H1 (cell line): ENCODE measurements at regions not wholly inside any gene's neighbourhood (a gene's known extent, or its start where the extent isn't known, plus 50 kb on each side); places are given as distances from the start of the nearest gene placed in this dataset.

Source experiments
- CTCF ChIA-PET: fragments of 300-600 bp; sonication (Branson Sonifier 250); formaldehyde crosslinking; loops from one replicate; lab custom pipeline; 2021; ENCODE audit not compliant: partially characterized antibody; lab: Charles Lee
- POLR2A ChIA-PET: fragments of 300-600 bp; sonication (Branson Sonifier 250); formaldehyde crosslinking; loops from one replicate; lab custom pipeline; 2021; ENCODE audit warnings: inconsistent platforms; ENCODE audit not compliant: partially characterized antibody; lab: Charles Lee
- DNase-seq, 2 experiments: peaks; one replicate each; pipeline versions ENCODE4 v3.0.0 to v3.0.0-alpha.2; 2010 to 2022; ENCODE audit warnings: low spot score in 2 of 2, low read depth in 1 of 2, mixed read lengths in 1 of 2
- FAIRE-seq: peaks from 2 replicates; lab custom pipeline; 2011; peaks lifted over from hg19 to GRCh38; lab: Jason Lieb, UNC
- H2AFZ ChIP-seq: 2 replicates; pipeline ENCODE4 v1.8.1; 2012; ENCODE audit warnings: low read length, inconsistent platforms
- H2AK5ac ChIP-seq: 2 replicates; pipeline ENCODE4 v1.6.1; 2013; ENCODE audit warnings: low read depth, low read length
- H2BK120ac ChIP-seq: replicated peaks from 2 replicates; pipeline ENCODE3; 2013; ENCODE audit warnings: low read depth, low read length, inconsistent platforms
- H2BK12ac ChIP-seq: 2 replicates; pipeline ENCODE4 v1.6.1; 2013; ENCODE audit warnings: low read depth, low read length
- H2BK15ac ChIP-seq: 2 replicates; pipeline ENCODE4 v1.6.1; 2013; ENCODE audit warnings: low read length
- H2BK20ac ChIP-seq: 2 replicates; pipeline ENCODE4 v1.6.1; 2013; ENCODE audit warnings: low read length
- H2BK5ac ChIP-seq: 2 replicates; pipeline ENCODE4 v1.6.1; 2013; ENCODE audit warnings: low read depth, low read length
- H3K14ac ChIP-seq: 2 replicates; pipeline ENCODE4 v1.6.1; 2013; ENCODE audit warnings: inconsistent platforms; ENCODE audit not compliant: insufficient read length
- H3K18ac ChIP-seq: 2 replicates; pipeline ENCODE4 v1.6.1; 2013; ENCODE audit warnings: low read length; ENCODE audit errors: extremely low read depth
- H3K23ac ChIP-seq: 2 replicates; pipeline ENCODE4 v1.6.1; 2013; ENCODE audit warnings: inconsistent platforms; ENCODE audit not compliant: insufficient read length
- H3K23me2 ChIP-seq: 2 replicates; pipeline ENCODE4 v1.6.1; 2013; ENCODE audit warnings: low read depth, low read length
- H3K27ac ChIP-seq: 2 replicates; pipeline ENCODE4 v1.6.1; 2011; ENCODE audit warnings: low read depth, low read length, inconsistent platforms
- H3K27me3 ChIP-seq, 4 experiments: replicated peaks in 1 of 4; 1 replicate in 1 of 4; 2 replicates in 3 of 4; pipeline versions ENCODE4 v1.6.1 to v1.8.1; 2011 to 2013; ENCODE audit warnings: low read length in 3 of 4, mild to moderate bottlenecking in 3 of 4, inconsistent platforms in 2 of 4, mixed read lengths in 2 of 4, moderate library complexity in 1 of 4; ENCODE audit not compliant: control insufficient read depth in 3 of 4, insufficient read depth in 3 of 4; ENCODE audit errors: extremely low read depth in 1 of 4
- H3K36me3 ChIP-seq, 4 experiments: 2 replicates each; pipeline versions ENCODE4 v1.6.1 to v1.8.1; 2011 to 2013; ENCODE audit warnings: mild to moderate bottlenecking in 4 of 4, low read length in 3 of 4, moderate library complexity in 2 of 4, control low read depth in 1 of 4, inconsistent platforms in 1 of 4; ENCODE audit not compliant: insufficient read depth in 4 of 4, control insufficient read depth in 2 of 4
- H3K4ac ChIP-seq: replicated peaks from 2 replicates; pipeline ENCODE3; 2013; ENCODE audit warnings: low read length, low read depth, mixed read lengths, inconsistent platforms; ENCODE audit not compliant: insufficient read length
- H3K4me1 ChIP-seq, 4 experiments: replicated peaks in 1 of 4; 1 replicate in 1 of 4; 2 replicates in 3 of 4; pipeline versions ENCODE4 v1.6.1 to v1.8.1; 2011 to 2013; ENCODE audit warnings: low read length in 3 of 4, inconsistent platforms in 2 of 4, mixed read lengths in 1 of 4; ENCODE audit not compliant: insufficient read depth in 4 of 4, control insufficient read depth in 3 of 4
- H3K4me2 ChIP-seq, 2 experiments: 2 replicates each; pipeline versions ENCODE4 v1.6.1 to v1.8.1; 2011 to 2013; ENCODE audit warnings: low read depth in 2 of 2, low read length in 2 of 2, control low read depth in 1 of 2, inconsistent platforms in 1 of 2, mild to moderate bottlenecking in 1 of 2; ENCODE audit not compliant: insufficient read depth in 1 of 2
- H3K4me3 ChIP-seq, 4 experiments: fragments of 200-600, 300-600 bp in 1 of 4; sonication (generic), shearing (Covaris generic), sonication (Bioruptor Twin) in 1 of 4; 2 replicates each; pipeline versions ENCODE4 v1.5.1 to v1.8.1; 2011 to 2016; ENCODE audit warnings: low read length in 4 of 4, low read depth in 3 of 4, control low read depth in 2 of 4, inconsistent platforms in 2 of 4, mild to moderate bottlenecking in 2 of 4, mixed read lengths in 1 of 4, moderate library complexity in 1 of 4; ENCODE audit not compliant: insufficient read depth in 2 of 4; ENCODE audit errors: extremely low read depth in 1 of 4
- H3K56ac ChIP-seq: replicated peaks from 2 replicates; pipeline ENCODE3; 2013; ENCODE audit warnings: low read depth, mild to moderate bottlenecking, mixed read lengths, low read length, inconsistent platforms; ENCODE audit not compliant: insufficient read length
- H3K79me1 ChIP-seq: 2 replicates; pipeline ENCODE4 v1.6.1; 2013; ENCODE audit warnings: low read depth, low read length, control low read depth
- H3K79me2 ChIP-seq, 2 experiments: 2 replicates each; pipeline versions ENCODE4 v1.6.1 to v1.8.1; 2012 to 2013; ENCODE audit warnings: low read length in 2 of 2, mild to moderate bottlenecking in 2 of 2, inconsistent platforms in 1 of 2; ENCODE audit not compliant: insufficient read depth in 2 of 2, control insufficient read depth in 1 of 2
- H3K9ac ChIP-seq, 4 experiments: replicated peaks in 1 of 4; 1 replicate in 1 of 4; 2 replicates in 3 of 4; pipeline versions ENCODE4 v1.6.1 to v1.8.1; 2011 to 2013; ENCODE audit warnings: low read depth in 3 of 4, low read length in 3 of 4, control low read depth in 2 of 4, mild to moderate bottlenecking in 2 of 4, moderate library complexity in 2 of 4, inconsistent platforms in 1 of 4; ENCODE audit errors: extremely low read depth in 1 of 4
- H3K9me3 ChIP-seq, 2 experiments: 2 replicates each; pipeline versions ENCODE4 v1.6.1 to v1.8.1; 2012 to 2013; ENCODE audit warnings: mild to moderate bottlenecking in 2 of 2, moderate library complexity in 2 of 2, control low read depth in 1 of 2, inconsistent platforms in 1 of 2, low read depth in 1 of 2, low read length in 1 of 2, mixed read lengths in 1 of 2; ENCODE audit not compliant: insufficient read depth in 2 of 2
- H4K20me1 ChIP-seq, 2 experiments: replicated peaks in 1 of 2; 2 replicates each; pipeline versions ENCODE3 to v1.8.1; 2011 to 2013; ENCODE audit warnings: inconsistent platforms in 2 of 2, low read length in 2 of 2, mild to moderate bottlenecking in 1 of 2; ENCODE audit not compliant: insufficient read depth in 2 of 2, control insufficient read depth in 1 of 2
- H4K5ac ChIP-seq: 2 replicates; pipeline ENCODE4 v1.6.1; 2013; ENCODE audit warnings: low read length, low read depth, mixed read lengths, inconsistent platforms; ENCODE audit not compliant: insufficient read length
- H4K8ac ChIP-seq: 2 replicates; pipeline ENCODE4 v1.8.0; 2013; ENCODE audit warnings: mild to moderate bottlenecking, moderate library complexity, low read length, inconsistent platforms; ENCODE audit not compliant: insufficient read depth; ENCODE audit errors: extremely low read depth
- H4K91ac ChIP-seq: replicated peaks from 2 replicates; pipeline ENCODE3; 2013; ENCODE audit warnings: low read length, mixed read lengths, inconsistent platforms; ENCODE audit not compliant: insufficient read length
- GABPA ChIP-seq: IDR thresholded peaks from 2 replicates; pipeline ENCODE4 v1.6.1; 2011; ENCODE audit warnings: mild to moderate bottlenecking, low read length, moderate library complexity, borderline replicate concordance; ENCODE audit not compliant: insufficient read depth
- SIN3A ChIP-seq, 2 experiments: IDR thresholded peaks in 1 of 2; conservative IDR thresholded peaks in 1 of 2; 2 replicates each; pipeline ENCODE4 v1.6.1; 2011 to 2012; ENCODE audit warnings: low read length in 2 of 2, improper control_type of control experiment in 1 of 2, low read depth in 1 of 2, mild to moderate bottlenecking in 1 of 2
- WGBS, 2 experiments: shearing (Covaris generic) in 1 of 2; methylation state at CpG; one replicate each; pipeline versions ENCODE4 v1.1.6 to v1.1.7; 2013 to 2015; ENCODE audit warnings: low lambda C conversion rate in 2 of 2, mixed read lengths in 2 of 2, inconsistent platforms in 1 of 2, low coverage in 1 of 2, missing lambda C conversion rate in 1 of 2; ENCODE audit not compliant: insufficient replicate concordance in 2 of 2, insufficient coverage in 1 of 2, insufficient read length in 1 of 2; ENCODE audit errors: extremely low coverage in 1 of 2, missing lambda C conversion rate in 1 of 2; 5-methylcytosine and 5-hydroxymethylcytosine counted together

DNA sequence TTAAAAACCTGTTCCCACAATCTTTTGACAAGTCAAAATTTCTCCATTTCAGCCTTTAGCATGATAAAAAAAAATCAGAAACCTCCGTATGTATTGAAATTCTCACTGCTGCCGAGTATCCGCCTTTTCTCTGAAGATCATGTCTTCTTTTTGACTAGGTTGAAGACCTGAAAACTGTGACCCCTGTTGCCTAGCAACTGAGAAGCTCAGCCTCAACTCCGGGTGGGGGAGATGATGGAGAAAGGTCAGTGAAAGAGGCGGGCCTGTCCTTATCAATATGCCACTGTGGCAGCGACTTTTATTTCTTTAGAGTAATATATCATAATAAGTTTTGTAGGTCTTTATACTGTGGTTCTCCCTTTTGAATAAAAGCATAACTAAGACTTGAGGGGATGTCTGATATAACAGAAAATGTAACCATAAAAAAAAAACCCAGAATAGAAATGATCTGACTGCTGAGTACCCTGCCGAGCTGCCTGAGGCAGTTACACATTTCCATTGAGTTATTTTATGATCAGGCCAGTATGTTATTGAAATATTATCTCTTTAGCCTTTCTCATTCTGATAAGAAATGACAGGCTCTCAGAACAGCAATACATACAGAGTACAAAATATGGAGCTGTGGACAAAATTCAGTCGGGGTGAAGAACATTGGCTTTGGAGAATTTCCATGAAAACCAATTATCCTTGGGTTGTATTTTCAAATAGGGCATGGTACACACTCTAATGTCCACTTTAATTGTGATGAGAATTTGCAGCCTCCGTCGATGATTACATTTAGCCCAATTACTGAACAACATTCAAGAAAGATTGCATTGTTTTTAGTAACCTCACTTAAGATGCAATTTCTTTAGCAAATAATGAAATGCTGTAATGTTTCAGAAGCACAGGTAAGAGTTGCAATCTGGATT is 136.7 kb upstream of the EEF1E1 start:
- Histone ChIP-seq H2BK120ac (no peak overlapping the region), H3K4me3 (no peak overlapping the region), H3K4ac (no peak overlapping the region), H4K91ac (no peak overlapping the region), H3K79me2 (no peaks in the 10 kb centered on the region), H3K27me3 (no peaks in the 10 kb centered on the region), H2BK20ac (no peak overlapping the region), H2AFZ (no peak overlapping the region), H3K23me2 (no peaks in the 10 kb centered on the region), H3K56ac (no peak overlapping the region), H3K14ac (no peak overlapping the region), H3K4me2 (no peak overlapping the region), H3K23ac (no peak overlapping the region), H2BK15ac (no peak overlapping the region), H3K18ac (no peak overlapping the region), H3K27ac (no peak overlapping the region), H2BK12ac (no peak overlapping the region), H2AK5ac (no peak overlapping the region), H3K4me1 (0 out of 7 replicates have a peak, but pooled peaks cover 0 to 5% (median 2%) of the 10 kb centered on the region in 4 experiments), H4K8ac (no peak overlapping the region), H3K9ac (no peak overlapping the region), H2BK5ac (no peak overlapping the region), H4K5ac (no peak overlapping the region), H4K20me1 (no peaks in the 10 kb centered on the region), H3K9me3 (no peaks in the 10 kb centered on the region), H3K79me1 (no peaks in the 10 kb centered on the region), H3K36me3 (no peaks in the 10 kb centered on the region)
- no peak for DNase-seq
- no peak for FAIRE-seq
- WGBS, 2 experiments = 80% methylated on average over 10 of the region's 10 CpGs; no CpG with 5 or more reads in 1 of the 2 experiments
- CTCF ChIA-PET = interaction anchor here (0.6 to 1.3 kb wide), 3 partner anchors 19 to 658 kb away, joined by 3 to 6 read pairs (median 5); no protein-coding TSS in a partner anchor
- no peak for TF ChIP-seq SIN3A (conservative IDR thresholded peaks at IDR 0.05 in 1 of 2, IDR thresholded peaks at IDR 0.05 in 1 of 2; ENCODE audit: low read depth in 1 of 2, low read length in 2 of 2)
- TF ChIP-seq GABPA = no peak
- POLR2A ChIA-PET = interaction anchor here (1.2 kb wide), 1 partner anchor 136 kb away, joined by 3 read pairs; the partner anchor contains the start of gene EEF1E1
